ENCODE measurements at regions not wholly inside any gene's neighbourhood (a gene's known extent, or its start where the extent isn't known, plus 50 kb on each side); places are given as distances from the start of the nearest gene placed in this dataset.

DNA sequence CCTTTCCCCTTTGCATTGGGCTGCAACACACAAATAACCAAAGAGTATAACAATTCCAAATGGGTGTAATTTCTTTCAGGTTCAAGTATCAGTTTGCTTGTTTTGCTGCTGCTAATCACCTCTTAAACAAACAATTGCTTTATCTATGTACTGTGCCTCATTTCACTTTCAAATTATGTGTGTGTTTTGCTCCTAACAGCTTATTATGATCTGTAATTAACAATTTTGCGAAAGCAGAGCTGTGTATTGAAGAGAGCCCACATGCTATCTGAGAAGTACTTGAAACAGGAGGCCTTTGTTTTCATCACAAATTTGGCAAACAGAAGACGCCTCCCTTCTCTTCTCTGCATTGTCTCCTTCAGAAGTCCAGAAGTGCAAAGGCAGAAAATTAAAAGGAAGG lies 312.0 kb downstream of the TLE1 start:
- TF ChIP-seq, protein P1, sequence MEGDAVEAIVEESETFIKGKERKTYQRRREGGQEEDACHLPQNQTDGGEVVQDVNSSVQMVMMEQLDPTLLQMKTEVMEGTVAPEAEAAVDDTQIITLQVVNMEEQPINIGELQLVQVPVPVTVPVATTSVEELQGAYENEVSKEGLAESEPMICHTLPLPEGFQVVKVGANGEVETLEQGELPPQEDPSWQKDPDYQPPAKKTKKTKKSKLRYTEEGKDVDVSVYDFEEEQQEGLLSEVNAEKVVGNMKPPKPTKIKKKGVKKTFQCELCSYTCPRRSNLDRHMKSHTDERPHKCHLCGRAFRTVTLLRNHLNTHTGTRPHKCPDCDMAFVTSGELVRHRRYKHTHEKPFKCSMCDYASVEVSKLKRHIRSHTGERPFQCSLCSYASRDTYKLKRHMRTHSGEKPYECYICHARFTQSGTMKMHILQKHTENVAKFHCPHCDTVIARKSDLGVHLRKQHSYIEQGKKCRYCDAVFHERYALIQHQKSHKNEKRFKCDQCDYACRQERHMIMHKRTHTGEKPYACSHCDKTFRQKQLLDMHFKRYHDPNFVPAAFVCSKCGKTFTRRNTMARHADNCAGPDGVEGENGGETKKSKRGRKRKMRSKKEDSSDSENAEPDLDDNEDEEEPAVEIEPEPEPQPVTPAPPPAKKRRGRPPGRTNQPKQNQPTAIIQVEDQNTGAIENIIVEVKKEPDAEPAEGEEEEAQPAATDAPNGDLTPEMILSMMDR (IDR thresholded peaks at IDR 0.05): no peak
- TF ChIP-seq EZH2 (IDR thresholded peaks at IDR 0.05) (no peak), EZH2phosphoT487 (IDR thresholded peaks at IDR 0.05) (no peak)

Measured in neural progenitor cell (in vitro differentiated cells).